GM23338 (cell line): ENCODE measurements at regions not wholly inside any gene's neighbourhood (a gene's known extent, or its start where the extent isn't known, plus 50 kb on each side); places are given as distances from the start of the nearest gene placed in this dataset.

Experiments used
- ATAC-seq: fragments of 200-7000 bp; cut with Tn5 transposase; 3 replicates; pipeline ENCODE4 v1.9.1; 2020
- DNase-seq: peaks from one replicate; pipeline ENCODE4 v3.0.0-alpha.2; 2015; ENCODE audit warnings: low spot score
- H2AFZ ChIP-seq: fragments of 200-600 bp; sonication (generic); 2 replicates; pipeline ENCODE4 v1.8.0; 2016; ENCODE audit warnings: antibody characterized with exemption, mild to moderate bottlenecking, moderate library complexity
- H3F3A ChIP-seq: fragments of 200-600 bp; sonication (generic); replicated peaks from 2 replicates; pipeline ENCODE4 v1.8.0; 2017; ENCODE audit warnings: antibody characterized with exemption, mixed run types, low read depth
- H3K27ac ChIP-seq: fragments of 200-600 bp; sonication (generic); 2 replicates; pipeline ENCODE4 v1.6.1; 2016; ENCODE audit warnings: low read depth
- H3K27me3 ChIP-seq: fragments of 200-600 bp; sonication (generic); 2 replicates; pipeline ENCODE4 v1.8.0; 2016; ENCODE audit warnings: mild to moderate bottlenecking, mixed run types, moderate library complexity; ENCODE audit not compliant: insufficient read depth
- H3K36me3 ChIP-seq: fragments of 200-600 bp; sonication (generic); 2 replicates; pipeline ENCODE4 v1.8.0; 2016; ENCODE audit warnings: mild to moderate bottlenecking; ENCODE audit not compliant: insufficient read depth
- H3K4me1 ChIP-seq: fragments of 200-600 bp; sonication (generic); 2 replicates; pipeline ENCODE4 v1.8.0; 2016; ENCODE audit warnings: mild to moderate bottlenecking, moderate library complexity; ENCODE audit not compliant: insufficient read depth
- H3K4me2 ChIP-seq: fragments of 200-600 bp; sonication (generic); 2 replicates; pipeline ENCODE4 v1.7.1; 2017; ENCODE audit warnings: mixed run types
- H3K4me3 ChIP-seq: fragments of 200-600 bp; sonication (generic); 2 replicates; pipeline ENCODE4 v1.6.1; 2016; ENCODE audit warnings: mixed run types
- H3K79me2 ChIP-seq: fragments of 200-600 bp; sonication (generic); replicated peaks from 2 replicates; pipeline ENCODE4 v1.8.0; 2017; ENCODE audit warnings: mild to moderate bottlenecking; ENCODE audit not compliant: insufficient read depth
- H3K9me2 ChIP-seq: fragments of 200-600 bp; sonication (generic); 2 replicates; pipeline ENCODE4 v1.8.0; 2017; ENCODE audit not compliant: insufficient read depth
- H4K20me1 ChIP-seq: fragments of 200-600 bp; sonication (generic); replicated peaks from 2 replicates; pipeline ENCODE4 v1.8.0; 2017; ENCODE audit warnings: mild to moderate bottlenecking; ENCODE audit not compliant: insufficient read depth
- H3K27ac Mint-ChIP-seq: 2 replicates; pipeline ENCODE4 v1.8.0; 2020; ENCODE audit warnings: inconsistent platforms, mild to moderate bottlenecking, moderate library complexity, mixed read lengths
- H3K27me3 Mint-ChIP-seq: 3 replicates; pipeline ENCODE4 v1.8.0; 2022; ENCODE audit warnings: low read depth, mild to moderate bottlenecking, moderate library complexity, mixed read lengths, inconsistent platforms; ENCODE audit not compliant: insufficient read depth, poor library complexity
- H3K36me3 Mint-ChIP-seq: 3 replicates; pipeline ENCODE4 v1.8.0; 2021; ENCODE audit warnings: low read depth, mild to moderate bottlenecking, inconsistent platforms, moderate library complexity, mixed read lengths
- H3K4me1 Mint-ChIP-seq: 3 replicates; pipeline ENCODE4 v1.8.0; 2020; ENCODE audit warnings: mild to moderate bottlenecking, inconsistent platforms, mixed read lengths
- H3K4me3 Mint-ChIP-seq: 3 replicates; pipeline ENCODE4 v1.8.0; 2021; ENCODE audit warnings: moderate library complexity, mild to moderate bottlenecking, inconsistent platforms, mixed read lengths
- H3K9me3 Mint-ChIP-seq: 3 replicates; pipeline ENCODE4 v1.8.0; 2020; ENCODE audit warnings: moderate library complexity, mild to moderate bottlenecking, inconsistent platforms, mixed read lengths
- CREB1 ChIP-seq: fragments of 250-450 bp; sonication (Bioruptor Pico); IDR thresholded peaks from 2 replicates; pipeline ENCODE4 v1.5.0; 2020; ENCODE audit warnings: low read depth, mild to moderate bottlenecking, moderate library complexity
- EZH2 ChIP-seq: fragments of 200-600 bp; sonication (generic); IDR thresholded peaks from one replicate; pipeline ENCODE4 v1.8.0; 2017; ENCODE audit warnings: antibody characterized with exemption, mild to moderate bottlenecking, low read depth; ENCODE audit not compliant: unreplicated experiment
- EZH2phosphoT487 ChIP-seq: fragments of 200-600 bp; sonication (generic); IDR thresholded peaks from one replicate; pipeline ENCODE4 v1.8.1; 2018; ENCODE audit warnings: antibody characterized with exemption; ENCODE audit not compliant: unreplicated experiment
- JUNB ChIP-seq: IDR thresholded peaks from one replicate; pipeline ENCODE4 v1.6.1; 2016; ENCODE audit warnings: antibody characterized with exemption; ENCODE audit not compliant: unreplicated experiment
- NANOG ChIP-seq: IDR thresholded peaks from 2 replicates; pipeline ENCODE4 v1.6.1; 2016; ENCODE audit warnings: antibody characterized with exemption, borderline replicate concordance
- POLR2AphosphoS5 ChIP-seq: IDR thresholded peaks from 2 replicates; pipeline ENCODE4 v1.6.1; 2016; ENCODE audit warnings: antibody characterized with exemption, low read depth
- STAT1 ChIP-seq: IDR thresholded peaks from one replicate; pipeline ENCODE4 v1.6.1; 2016; ENCODE audit warnings: antibody characterized with exemption; ENCODE audit not compliant: unreplicated experiment
- ZNF114 ChIP-seq: fragments of 250-450 bp; sonication (Bioruptor Pico); IDR thresholded peaks from 2 replicates; pipeline ENCODE4 v1.5.0; 2020; ENCODE audit warnings: mild to moderate bottlenecking, moderate library complexity
- ZNF331 ChIP-seq: fragments of 250-450 bp; sonication (Bioruptor Pico); IDR thresholded peaks from 2 replicates; pipeline ENCODE4 v1.5.0; 2020; ENCODE audit warnings: low read depth, mild to moderate bottlenecking, moderate library complexity
- TF ChIP-seq, protein P1 (sequence below), 2 experiments: fragments of 200-600 bp in 1 of 2; sonication (generic) in 1 of 2; conservative IDR thresholded peaks; 2 replicates each; pipeline versions ENCODE4 v1.5.1 to v1.6.1; 2016 to 2017; ENCODE audit warnings: antibody characterized with exemption in 2 of 2, low read depth in 2 of 2, mild to moderate bottlenecking in 2 of 2, moderate library complexity in 1 of 2
- TF ChIP-seq, protein P2 (sequence below): IDR thresholded peaks from 2 replicates; pipeline ENCODE4 v1.6.1; 2016; ENCODE audit warnings: antibody characterized with exemption
- TF ChIP-seq, protein P3 (sequence below): IDR thresholded peaks from one replicate; pipeline ENCODE4 v1.6.1; 2018; ENCODE audit warnings: antibody characterized with exemption; ENCODE audit not compliant: unreplicated experiment
- TF ChIP-seq, protein P4 (sequence below): fragments of 250-450 bp; sonication (Bioruptor Pico); IDR thresholded peaks from 2 replicates; pipeline ENCODE4 v1.5.0; 2020; ENCODE audit warnings: mild to moderate bottlenecking, moderate library complexity

DNA sequence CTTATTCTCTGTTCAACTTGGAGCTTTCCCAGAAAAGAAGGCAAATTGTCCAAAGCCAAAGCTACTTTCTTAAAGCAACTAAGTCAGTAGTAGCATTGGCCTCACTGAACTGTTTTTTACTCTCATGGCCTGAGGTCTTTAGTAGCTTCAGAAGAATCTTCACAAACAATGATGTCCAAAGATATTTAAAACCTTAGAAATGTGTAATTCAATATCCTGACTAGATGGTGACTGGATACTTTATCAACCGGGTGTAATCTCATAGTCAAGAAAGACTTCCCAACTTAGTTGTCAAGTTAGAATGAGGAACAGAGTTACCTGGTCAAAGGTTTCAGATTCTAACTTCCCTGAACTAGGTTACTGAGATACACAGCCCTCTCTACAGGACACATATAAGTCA is 226.3 kb upstream of the ARHGEF26 start (continued):
- no peak for TF ChIP-seq JUNB

DNA sequence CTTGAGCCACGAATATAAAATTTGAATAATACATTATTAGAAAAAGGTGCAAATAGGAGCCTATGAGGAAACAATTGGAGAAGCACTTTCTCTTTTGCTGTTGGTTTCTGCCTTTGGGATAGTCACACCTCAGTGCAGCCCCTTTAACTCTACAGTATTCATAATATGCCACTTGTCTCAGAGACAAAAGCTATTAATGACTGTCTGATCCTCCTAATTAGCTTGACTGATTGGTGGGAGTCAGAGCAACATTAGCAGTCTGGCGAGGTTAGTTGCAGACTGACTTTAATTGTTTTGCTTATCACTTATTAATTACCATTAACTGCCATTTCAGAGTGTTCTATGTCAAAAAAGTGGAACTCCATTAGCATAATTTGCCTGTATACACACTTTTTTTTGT is 225.0 kb upstream of the ARHGEF26 start:
- no peak overlapping the region for H3K4me3 Mint-ChIP-seq
- no peaks in the 10 kb centered on the region for H3K27me3 ChIP-seq
- H2AFZ ChIP-seq, result no peak overlapping the region
- no peak overlapping the region for H3K27ac ChIP-seq
- no peaks in the 10 kb centered on the region for H3K79me2 ChIP-seq
- no peak overlapping the region for H3K4me3 ChIP-seq
- H3F3A ChIP-seq, result no peaks in the 10 kb centered on the region
- no peaks in the 10 kb centered on the region for H3K4me1 ChIP-seq
- H3K9me2 ChIP-seq, result no peaks in the 10 kb centered on the region
- H3K9me3 Mint-ChIP-seq, result no peaks in the 10 kb centered on the region
- no peak for TF ChIP-seq EZH2phosphoT487
- TF ChIP-seq NANOG, result no peak
- TF ChIP-seq, protein P1, sequence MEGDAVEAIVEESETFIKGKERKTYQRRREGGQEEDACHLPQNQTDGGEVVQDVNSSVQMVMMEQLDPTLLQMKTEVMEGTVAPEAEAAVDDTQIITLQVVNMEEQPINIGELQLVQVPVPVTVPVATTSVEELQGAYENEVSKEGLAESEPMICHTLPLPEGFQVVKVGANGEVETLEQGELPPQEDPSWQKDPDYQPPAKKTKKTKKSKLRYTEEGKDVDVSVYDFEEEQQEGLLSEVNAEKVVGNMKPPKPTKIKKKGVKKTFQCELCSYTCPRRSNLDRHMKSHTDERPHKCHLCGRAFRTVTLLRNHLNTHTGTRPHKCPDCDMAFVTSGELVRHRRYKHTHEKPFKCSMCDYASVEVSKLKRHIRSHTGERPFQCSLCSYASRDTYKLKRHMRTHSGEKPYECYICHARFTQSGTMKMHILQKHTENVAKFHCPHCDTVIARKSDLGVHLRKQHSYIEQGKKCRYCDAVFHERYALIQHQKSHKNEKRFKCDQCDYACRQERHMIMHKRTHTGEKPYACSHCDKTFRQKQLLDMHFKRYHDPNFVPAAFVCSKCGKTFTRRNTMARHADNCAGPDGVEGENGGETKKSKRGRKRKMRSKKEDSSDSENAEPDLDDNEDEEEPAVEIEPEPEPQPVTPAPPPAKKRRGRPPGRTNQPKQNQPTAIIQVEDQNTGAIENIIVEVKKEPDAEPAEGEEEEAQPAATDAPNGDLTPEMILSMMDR (conservative IDR thresholded peaks at IDR 0.05; ENCODE audit: low read depth in 2 of 2), result no peak
- no peak for TF ChIP-seq ZNF114 (CRISPR knock-in tag)
- TF ChIP-seq, protein P2, sequence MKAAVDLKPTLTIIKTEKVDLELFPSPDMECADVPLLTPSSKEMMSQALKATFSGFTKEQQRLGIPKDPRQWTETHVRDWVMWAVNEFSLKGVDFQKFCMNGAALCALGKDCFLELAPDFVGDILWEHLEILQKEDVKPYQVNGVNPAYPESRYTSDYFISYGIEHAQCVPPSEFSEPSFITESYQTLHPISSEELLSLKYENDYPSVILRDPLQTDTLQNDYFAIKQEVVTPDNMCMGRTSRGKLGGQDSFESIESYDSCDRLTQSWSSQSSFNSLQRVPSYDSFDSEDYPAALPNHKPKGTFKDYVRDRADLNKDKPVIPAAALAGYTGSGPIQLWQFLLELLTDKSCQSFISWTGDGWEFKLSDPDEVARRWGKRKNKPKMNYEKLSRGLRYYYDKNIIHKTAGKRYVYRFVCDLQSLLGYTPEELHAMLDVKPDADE, result no peak
- TF ChIP-seq, protein P3, sequence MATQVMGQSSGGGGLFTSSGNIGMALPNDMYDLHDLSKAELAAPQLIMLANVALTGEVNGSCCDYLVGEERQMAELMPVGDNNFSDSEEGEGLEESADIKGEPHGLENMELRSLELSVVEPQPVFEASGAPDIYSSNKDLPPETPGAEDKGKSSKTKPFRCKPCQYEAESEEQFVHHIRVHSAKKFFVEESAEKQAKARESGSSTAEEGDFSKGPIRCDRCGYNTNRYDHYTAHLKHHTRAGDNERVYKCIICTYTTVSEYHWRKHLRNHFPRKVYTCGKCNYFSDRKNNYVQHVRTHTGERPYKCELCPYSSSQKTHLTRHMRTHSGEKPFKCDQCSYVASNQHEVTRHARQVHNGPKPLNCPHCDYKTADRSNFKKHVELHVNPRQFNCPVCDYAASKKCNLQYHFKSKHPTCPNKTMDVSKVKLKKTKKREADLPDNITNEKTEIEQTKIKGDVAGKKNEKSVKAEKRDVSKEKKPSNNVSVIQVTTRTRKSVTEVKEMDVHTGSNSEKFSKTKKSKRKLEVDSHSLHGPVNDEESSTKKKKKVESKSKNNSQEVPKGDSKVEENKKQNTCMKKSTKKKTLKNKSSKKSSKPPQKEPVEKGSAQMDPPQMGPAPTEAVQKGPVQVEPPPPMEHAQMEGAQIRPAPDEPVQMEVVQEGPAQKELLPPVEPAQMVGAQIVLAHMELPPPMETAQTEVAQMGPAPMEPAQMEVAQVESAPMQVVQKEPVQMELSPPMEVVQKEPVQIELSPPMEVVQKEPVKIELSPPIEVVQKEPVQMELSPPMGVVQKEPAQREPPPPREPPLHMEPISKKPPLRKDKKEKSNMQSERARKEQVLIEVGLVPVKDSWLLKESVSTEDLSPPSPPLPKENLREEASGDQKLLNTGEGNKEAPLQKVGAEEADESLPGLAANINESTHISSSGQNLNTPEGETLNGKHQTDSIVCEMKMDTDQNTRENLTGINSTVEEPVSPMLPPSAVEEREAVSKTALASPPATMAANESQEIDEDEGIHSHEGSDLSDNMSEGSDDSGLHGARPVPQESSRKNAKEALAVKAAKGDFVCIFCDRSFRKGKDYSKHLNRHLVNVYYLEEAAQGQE, result no peak
- TF ChIP-seq, protein P4, sequence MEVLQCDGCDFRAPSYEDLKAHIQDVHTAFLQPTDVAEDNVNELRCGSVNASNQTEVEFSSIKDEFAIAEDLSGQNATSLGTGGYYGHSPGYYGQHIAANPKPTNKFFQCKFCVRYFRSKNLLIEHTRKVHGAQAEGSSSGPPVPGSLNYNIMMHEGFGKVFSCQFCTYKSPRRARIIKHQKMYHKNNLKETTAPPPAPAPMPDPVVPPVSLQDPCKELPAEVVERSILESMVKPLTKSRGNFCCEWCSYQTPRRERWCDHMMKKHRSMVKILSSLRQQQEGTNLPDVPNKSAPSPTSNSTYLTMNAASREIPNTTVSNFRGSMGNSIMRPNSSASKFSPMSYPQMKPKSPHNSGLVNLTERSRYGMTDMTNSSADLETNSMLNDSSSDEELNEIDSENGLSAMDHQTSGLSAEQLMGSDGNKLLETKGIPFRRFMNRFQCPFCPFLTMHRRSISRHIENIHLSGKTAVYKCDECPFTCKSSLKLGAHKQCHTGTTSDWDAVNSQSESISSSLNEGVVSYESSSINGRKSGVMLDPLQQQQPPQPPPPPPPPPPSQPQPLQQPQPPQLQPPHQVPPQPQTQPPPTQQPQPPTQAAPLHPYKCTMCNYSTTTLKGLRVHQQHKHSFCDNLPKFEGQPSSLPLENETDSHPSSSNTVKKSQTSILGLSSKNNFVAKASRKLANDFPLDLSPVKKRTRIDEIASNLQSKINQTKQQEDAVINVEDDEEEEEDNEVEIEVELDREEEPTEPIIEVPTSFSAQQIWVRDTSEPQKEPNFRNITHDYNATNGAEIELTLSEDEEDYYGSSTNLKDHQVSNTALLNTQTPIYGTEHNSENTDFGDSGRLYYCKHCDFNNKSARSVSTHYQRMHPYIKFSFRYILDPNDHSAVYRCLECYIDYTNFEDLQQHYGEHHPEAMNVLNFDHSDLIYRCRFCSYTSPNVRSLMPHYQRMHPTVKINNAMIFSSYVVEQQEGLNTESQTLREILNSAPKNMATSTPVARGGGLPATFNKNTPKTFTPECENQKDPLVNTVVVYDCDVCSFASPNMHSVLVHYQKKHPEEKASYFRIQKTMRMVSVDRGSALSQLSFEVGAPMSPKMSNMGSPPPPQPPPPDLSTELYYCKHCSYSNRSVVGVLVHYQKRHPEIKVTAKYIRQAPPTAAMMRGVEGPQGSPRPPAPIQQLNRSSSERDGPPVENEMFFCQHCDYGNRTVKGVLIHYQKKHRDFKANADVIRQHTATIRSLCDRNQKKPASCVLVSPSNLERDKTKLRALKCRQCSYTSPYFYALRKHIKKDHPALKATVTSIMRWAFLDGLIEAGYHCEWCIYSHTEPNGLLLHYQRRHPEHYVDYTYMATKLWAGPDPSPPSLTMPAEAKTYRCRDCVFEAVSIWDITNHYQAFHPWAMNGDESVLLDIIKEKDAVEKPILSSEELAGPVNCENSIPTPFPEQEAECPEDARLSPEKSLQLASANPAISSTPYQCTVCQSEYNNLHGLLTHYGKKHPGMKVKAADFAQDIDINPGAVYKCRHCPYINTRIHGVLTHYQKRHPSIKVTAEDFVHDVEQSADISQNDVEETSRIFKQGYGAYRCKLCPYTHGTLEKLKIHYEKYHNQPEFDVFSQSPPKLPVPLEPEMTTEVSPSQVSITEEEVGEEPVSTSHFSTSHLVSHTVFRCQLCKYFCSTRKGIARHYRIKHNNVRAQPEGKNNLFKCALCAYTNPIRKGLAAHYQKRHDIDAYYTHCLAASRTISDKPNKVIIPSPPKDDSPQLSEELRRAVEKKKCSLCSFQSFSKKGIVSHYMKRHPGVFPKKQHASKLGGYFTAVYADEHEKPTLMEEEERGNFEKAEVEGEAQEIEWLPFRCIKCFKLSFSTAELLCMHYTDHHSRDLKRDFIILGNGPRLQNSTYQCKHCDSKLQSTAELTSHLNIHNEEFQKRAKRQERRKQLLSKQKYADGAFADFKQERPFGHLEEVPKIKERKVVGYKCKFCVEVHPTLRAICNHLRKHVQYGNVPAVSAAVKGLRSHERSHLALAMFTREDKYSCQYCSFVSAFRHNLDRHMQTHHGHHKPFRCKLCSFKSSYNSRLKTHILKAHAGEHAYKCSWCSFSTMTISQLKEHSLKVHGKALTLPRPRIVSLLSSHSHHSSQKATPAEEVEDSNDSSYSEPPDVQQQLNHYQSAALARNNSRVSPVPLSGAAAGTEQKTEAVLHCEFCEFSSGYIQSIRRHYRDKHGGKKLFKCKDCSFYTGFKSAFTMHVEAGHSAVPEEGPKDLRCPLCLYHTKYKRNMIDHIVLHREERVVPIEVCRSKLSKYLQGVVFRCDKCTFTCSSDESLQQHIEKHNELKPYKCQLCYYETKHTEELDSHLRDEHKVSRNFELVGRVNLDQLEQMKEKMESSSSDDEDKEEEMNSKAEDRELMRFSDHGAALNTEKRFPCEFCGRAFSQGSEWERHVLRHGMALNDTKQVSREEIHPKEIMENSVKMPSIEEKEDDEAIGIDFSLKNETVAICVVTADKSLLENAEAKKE (CRISPR knock-in tag), result no peak
- TF ChIP-seq JUNB, result no peak
- TF ChIP-seq EZH2, result no peak
- no peak for TF ChIP-seq STAT1
- no peak for TF ChIP-seq CREB1 (CRISPR knock-in tag)
- no peak for TF ChIP-seq ZNF331 (CRISPR knock-in tag)
- no peak for TF ChIP-seq POLR2AphosphoS5
- no peak for ATAC-seq
- peaks cover 6% of the 10 kb centered on the region; the same call in 2 of the 3 replicates for H3K4me1 Mint-ChIP-seq
- no peaks in the 10 kb centered on the region for H3K36me3 ChIP-seq
- no peak overlapping the region for H3K4me2 ChIP-seq
- H4K20me1 ChIP-seq, result no peaks in the 10 kb centered on the region
- no peaks in the 10 kb centered on the region for H3K36me3 Mint-ChIP-seq
- no peak for DNase-seq
- no peak overlapping the region for H3K27ac Mint-ChIP-seq
- H3K27me3 Mint-ChIP-seq, result no peaks in the 10 kb centered on the region
